H1 (cell line): ENCODE measurements at regions not wholly inside any gene's neighbourhood (a gene's known extent, or its start where the extent isn't known, plus 50 kb on each side); places are given as distances from the start of the nearest gene placed in this dataset.
"Not testable (repeated sequence)": the region's sequence is repeated elsewhere in the genome, so short reads cannot be mapped to it uniquely, and the experiment has no call there.

Experiments
- CTCF ChIA-PET: fragments of 300-600 bp; sonication (Branson Sonifier 250); formaldehyde crosslinking; loops from one replicate; lab custom pipeline; 2021; ENCODE audit not compliant: partially characterized antibody; lab: Charles Lee
- POLR2A ChIA-PET: fragments of 300-600 bp; sonication (Branson Sonifier 250); formaldehyde crosslinking; loops from one replicate; lab custom pipeline; 2021; ENCODE audit warnings: inconsistent platforms; ENCODE audit not compliant: partially characterized antibody; lab: Charles Lee
- DNase-seq, 2 experiments: peaks; one replicate each; pipeline versions ENCODE4 v3.0.0 to v3.0.0-alpha.2; 2010 to 2022; ENCODE audit warnings: low spot score in 2 of 2, low read depth in 1 of 2, mixed read lengths in 1 of 2
- FAIRE-seq: peaks from 2 replicates; lab custom pipeline; 2011; peaks lifted over from hg19 to GRCh38; lab: Jason Lieb, UNC
- H2AFZ ChIP-seq: 2 replicates; pipeline ENCODE4 v1.8.1; 2012; ENCODE audit warnings: low read length, inconsistent platforms
- H2AK5ac ChIP-seq: 2 replicates; pipeline ENCODE4 v1.6.1; 2013; ENCODE audit warnings: low read depth, low read length
- H2BK120ac ChIP-seq: replicated peaks from 2 replicates; pipeline ENCODE3; 2013; ENCODE audit warnings: low read depth, low read length, inconsistent platforms
- H2BK12ac ChIP-seq: 2 replicates; pipeline ENCODE4 v1.6.1; 2013; ENCODE audit warnings: low read depth, low read length
- H2BK15ac ChIP-seq: 2 replicates; pipeline ENCODE4 v1.6.1; 2013; ENCODE audit warnings: low read length
- H2BK20ac ChIP-seq: 2 replicates; pipeline ENCODE4 v1.6.1; 2013; ENCODE audit warnings: low read length
- H2BK5ac ChIP-seq: 2 replicates; pipeline ENCODE4 v1.6.1; 2013; ENCODE audit warnings: low read depth, low read length
- H3K14ac ChIP-seq: 2 replicates; pipeline ENCODE4 v1.6.1; 2013; ENCODE audit warnings: inconsistent platforms; ENCODE audit not compliant: insufficient read length
- H3K18ac ChIP-seq: 2 replicates; pipeline ENCODE4 v1.6.1; 2013; ENCODE audit warnings: low read length; ENCODE audit errors: extremely low read depth
- H3K23ac ChIP-seq: 2 replicates; pipeline ENCODE4 v1.6.1; 2013; ENCODE audit warnings: inconsistent platforms; ENCODE audit not compliant: insufficient read length
- H3K23me2 ChIP-seq: 2 replicates; pipeline ENCODE4 v1.6.1; 2013; ENCODE audit warnings: low read depth, low read length
- H3K27ac ChIP-seq: 2 replicates; pipeline ENCODE4 v1.6.1; 2011; ENCODE audit warnings: low read depth, low read length, inconsistent platforms
- H3K27me3 ChIP-seq, 4 experiments: replicated peaks in 1 of 4; 1 replicate in 1 of 4; 2 replicates in 3 of 4; pipeline versions ENCODE4 v1.6.1 to v1.8.1; 2011 to 2013; ENCODE audit warnings: low read length in 3 of 4, mild to moderate bottlenecking in 3 of 4, inconsistent platforms in 2 of 4, mixed read lengths in 2 of 4, moderate library complexity in 1 of 4; ENCODE audit not compliant: control insufficient read depth in 3 of 4, insufficient read depth in 3 of 4; ENCODE audit errors: extremely low read depth in 1 of 4
- H3K36me3 ChIP-seq, 4 experiments: 2 replicates each; pipeline versions ENCODE4 v1.6.1 to v1.8.1; 2011 to 2013; ENCODE audit warnings: mild to moderate bottlenecking in 4 of 4, low read length in 3 of 4, moderate library complexity in 2 of 4, control low read depth in 1 of 4, inconsistent platforms in 1 of 4; ENCODE audit not compliant: insufficient read depth in 4 of 4, control insufficient read depth in 2 of 4
- H3K4ac ChIP-seq: replicated peaks from 2 replicates; pipeline ENCODE3; 2013; ENCODE audit warnings: low read length, low read depth, mixed read lengths, inconsistent platforms; ENCODE audit not compliant: insufficient read length
- H3K4me1 ChIP-seq, 4 experiments: replicated peaks in 1 of 4; 1 replicate in 1 of 4; 2 replicates in 3 of 4; pipeline versions ENCODE4 v1.6.1 to v1.8.1; 2011 to 2013; ENCODE audit warnings: low read length in 3 of 4, inconsistent platforms in 2 of 4, mixed read lengths in 1 of 4; ENCODE audit not compliant: insufficient read depth in 4 of 4, control insufficient read depth in 3 of 4
- H3K4me2 ChIP-seq, 2 experiments: 2 replicates each; pipeline versions ENCODE4 v1.6.1 to v1.8.1; 2011 to 2013; ENCODE audit warnings: low read depth in 2 of 2, low read length in 2 of 2, control low read depth in 1 of 2, inconsistent platforms in 1 of 2, mild to moderate bottlenecking in 1 of 2; ENCODE audit not compliant: insufficient read depth in 1 of 2
- H3K4me3 ChIP-seq, 4 experiments: fragments of 200-600, 300-600 bp in 1 of 4; sonication (generic), shearing (Covaris generic), sonication (Bioruptor Twin) in 1 of 4; 2 replicates each; pipeline versions ENCODE4 v1.5.1 to v1.8.1; 2011 to 2016; ENCODE audit warnings: low read length in 4 of 4, low read depth in 3 of 4, control low read depth in 2 of 4, inconsistent platforms in 2 of 4, mild to moderate bottlenecking in 2 of 4, mixed read lengths in 1 of 4, moderate library complexity in 1 of 4; ENCODE audit not compliant: insufficient read depth in 2 of 4; ENCODE audit errors: extremely low read depth in 1 of 4
- H3K56ac ChIP-seq: replicated peaks from 2 replicates; pipeline ENCODE3; 2013; ENCODE audit warnings: low read depth, mild to moderate bottlenecking, mixed read lengths, low read length, inconsistent platforms; ENCODE audit not compliant: insufficient read length
- H3K79me1 ChIP-seq: 2 replicates; pipeline ENCODE4 v1.6.1; 2013; ENCODE audit warnings: low read depth, low read length, control low read depth
- H3K79me2 ChIP-seq, 2 experiments: 2 replicates each; pipeline versions ENCODE4 v1.6.1 to v1.8.1; 2012 to 2013; ENCODE audit warnings: low read length in 2 of 2, mild to moderate bottlenecking in 2 of 2, inconsistent platforms in 1 of 2; ENCODE audit not compliant: insufficient read depth in 2 of 2, control insufficient read depth in 1 of 2
- H3K9ac ChIP-seq, 4 experiments: replicated peaks in 1 of 4; 1 replicate in 1 of 4; 2 replicates in 3 of 4; pipeline versions ENCODE4 v1.6.1 to v1.8.1; 2011 to 2013; ENCODE audit warnings: low read depth in 3 of 4, low read length in 3 of 4, control low read depth in 2 of 4, mild to moderate bottlenecking in 2 of 4, moderate library complexity in 2 of 4, inconsistent platforms in 1 of 4; ENCODE audit errors: extremely low read depth in 1 of 4
- H3K9me3 ChIP-seq, 2 experiments: 2 replicates each; pipeline versions ENCODE4 v1.6.1 to v1.8.1; 2012 to 2013; ENCODE audit warnings: mild to moderate bottlenecking in 2 of 2, moderate library complexity in 2 of 2, control low read depth in 1 of 2, inconsistent platforms in 1 of 2, low read depth in 1 of 2, low read length in 1 of 2, mixed read lengths in 1 of 2; ENCODE audit not compliant: insufficient read depth in 2 of 2
- H4K20me1 ChIP-seq, 2 experiments: replicated peaks in 1 of 2; 2 replicates each; pipeline versions ENCODE3 to v1.8.1; 2011 to 2013; ENCODE audit warnings: inconsistent platforms in 2 of 2, low read length in 2 of 2, mild to moderate bottlenecking in 1 of 2; ENCODE audit not compliant: insufficient read depth in 2 of 2, control insufficient read depth in 1 of 2
- H4K5ac ChIP-seq: 2 replicates; pipeline ENCODE4 v1.6.1; 2013; ENCODE audit warnings: low read length, low read depth, mixed read lengths, inconsistent platforms; ENCODE audit not compliant: insufficient read length
- H4K8ac ChIP-seq: 2 replicates; pipeline ENCODE4 v1.8.0; 2013; ENCODE audit warnings: mild to moderate bottlenecking, moderate library complexity, low read length, inconsistent platforms; ENCODE audit not compliant: insufficient read depth; ENCODE audit errors: extremely low read depth
- H4K91ac ChIP-seq: replicated peaks from 2 replicates; pipeline ENCODE3; 2013; ENCODE audit warnings: low read length, mixed read lengths, inconsistent platforms; ENCODE audit not compliant: insufficient read length
- CEBPB ChIP-seq: IDR thresholded peaks from 2 replicates; pipeline ENCODE4 v1.6.1; 2012; ENCODE audit warnings: low read depth, low read length
- GTF2F1 ChIP-seq: IDR thresholded peaks from 2 replicates; pipeline ENCODE4 v1.6.1; 2012; ENCODE audit warnings: low read depth, low read length, improper control_type of control experiment, borderline replicate concordance
- HDAC6 ChIP-seq: IDR thresholded peaks from one replicate; pipeline ENCODE4 v1.7.1; 2012; ENCODE audit warnings: low read depth, mild to moderate bottlenecking, inconsistent platforms, low read length, moderate library complexity
- RXRA ChIP-seq: IDR thresholded peaks from 2 replicates; pipeline ENCODE4 v1.6.1; 2011; ENCODE audit warnings: low read depth, mild to moderate bottlenecking, low read length, moderate library complexity; ENCODE audit not compliant: insufficient read depth
- SIRT6 ChIP-seq: IDR thresholded peaks from one replicate; pipeline ENCODE4 v1.7.1; 2012; ENCODE audit warnings: low read length, inconsistent platforms
- SIX5 ChIP-seq: IDR thresholded peaks from 2 replicates; pipeline ENCODE4 v1.6.1; 2011; ENCODE audit warnings: mild to moderate bottlenecking, low read depth, low read length
- ZNF274 ChIP-seq: IDR thresholded peaks from 2 replicates; pipeline ENCODE4 v1.7.0; 2012; ENCODE audit warnings: low read length, borderline replicate concordance; ENCODE audit errors: extremely low read depth
- WGBS, 2 experiments: shearing (Covaris generic) in 1 of 2; methylation state at CpG; one replicate each; pipeline versions ENCODE4 v1.1.6 to v1.1.7; 2013 to 2015; ENCODE audit warnings: low lambda C conversion rate in 2 of 2, mixed read lengths in 2 of 2, inconsistent platforms in 1 of 2, low coverage in 1 of 2, missing lambda C conversion rate in 1 of 2; ENCODE audit not compliant: insufficient replicate concordance in 2 of 2, insufficient coverage in 1 of 2, insufficient read length in 1 of 2; ENCODE audit errors: extremely low coverage in 1 of 2, missing lambda C conversion rate in 1 of 2; 5-methylcytosine and 5-hydroxymethylcytosine counted together

DNA sequence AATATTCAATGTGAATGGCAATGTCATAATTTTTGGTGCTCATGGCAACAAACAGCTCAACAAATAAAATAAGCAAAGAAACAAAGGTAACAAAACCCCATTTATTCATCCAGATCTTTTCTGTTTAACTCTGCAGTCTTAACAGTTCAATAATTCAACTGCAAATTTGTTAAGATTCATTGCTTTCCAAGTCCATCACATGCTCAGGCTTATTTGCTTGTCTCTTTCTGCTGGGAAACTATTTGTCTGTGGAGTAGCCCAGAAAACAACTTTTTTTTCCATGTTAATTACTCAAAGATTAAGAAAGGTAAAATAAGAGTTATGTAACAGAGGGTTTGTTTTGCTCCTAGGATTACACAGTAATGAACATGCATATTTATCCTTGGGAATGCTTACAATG is 92.6 kb upstream of the PNPT1 start:
- no peak overlapping the region for H3K56ac ChIP-seq

DNA sequence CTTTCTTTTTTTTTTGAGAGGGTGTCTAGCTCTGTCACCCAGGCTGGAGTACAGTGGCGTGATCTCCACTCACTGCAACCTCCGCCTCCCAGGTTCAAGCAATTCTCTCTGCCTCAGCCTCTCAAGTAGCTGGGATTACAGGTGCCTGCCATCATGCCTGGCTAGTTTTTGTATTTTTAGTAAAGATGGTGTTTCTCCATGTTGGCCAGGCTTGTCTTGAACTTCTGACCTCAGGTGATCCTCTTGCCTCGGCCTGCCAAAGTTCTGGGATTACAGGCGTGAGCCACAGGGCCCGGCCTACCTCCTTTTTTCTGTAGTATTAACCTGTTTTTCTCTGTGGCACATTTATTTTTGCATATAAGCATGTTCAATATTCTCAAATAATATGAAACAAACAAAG is 90.1 kb upstream of the PNPT1 start:
- H3K4me2 ChIP-seq, H3K27ac ChIP-seq, FAIRE-seq, H3K23me2 ChIP-seq, H3K9ac ChIP-seq, H2BK5ac ChIP-seq, H3K14ac ChIP-seq, H2AFZ ChIP-seq, H2BK15ac ChIP-seq, H2AK5ac ChIP-seq, H3K18ac ChIP-seq, H3K36me3 ChIP-seq, H4K91ac ChIP-seq, H3K79me1 ChIP-seq, H4K8ac ChIP-seq, H2BK120ac ChIP-seq, H2BK20ac ChIP-seq, H3K27me3 ChIP-seq, H4K5ac ChIP-seq, POLR2A ChIA-PET, DNase-seq, H3K4me1 ChIP-seq, H3K4me3 ChIP-seq, H2BK12ac ChIP-seq, H3K56ac ChIP-seq, H3K23ac ChIP-seq, H3K9me3 ChIP-seq, H3K4ac ChIP-seq, H3K79me2 ChIP-seq, CTCF ChIA-PET, H4K20me1 ChIP-seq: not testable (repeated sequence)
- 92% methylated on average over 5 of the region's 5 CpGs; no CpG with 5 or more reads in 1 of the 2 experiments for WGBS, 2 experiments

More for the DNA sequence above, 92.6 kb upstream of the PNPT1 start:
- no peak overlapping the region for H3K23ac ChIP-seq
- H4K20me1 ChIP-seq, result no peaks in the 10 kb centered on the region
- no peak overlapping the region for H3K4me2 ChIP-seq
- H2AK5ac ChIP-seq, result no peak overlapping the region
- ChIA-PET CTCF (no interaction called here), POLR2A (no interaction called here)
- H3K9me3 ChIP-seq, result no peaks in the 10 kb centered on the region
- no peak overlapping the region for H2BK20ac ChIP-seq
- DNase-seq (no peak), FAIRE-seq (no peak)
- H3K4me3 ChIP-seq, result no peak overlapping the region
- H4K91ac ChIP-seq, result no peak overlapping the region
- no peak overlapping the region for H4K8ac ChIP-seq
- H3K27ac ChIP-seq, result no peak overlapping the region
- H3K9ac ChIP-seq, result no peak overlapping the region
- no peaks in the 10 kb centered on the region for H3K23me2 ChIP-seq
- H2BK5ac ChIP-seq, result no peak overlapping the region
- no peak overlapping the region for H3K18ac ChIP-seq
- no peak overlapping the region for H2AFZ ChIP-seq
- H4K5ac ChIP-seq, result no peak overlapping the region
- H3K79me1 ChIP-seq, result no peaks in the 10 kb centered on the region
- no peaks in the 10 kb centered on the region for H3K79me2 ChIP-seq
- no peak overlapping the region for H2BK120ac ChIP-seq
- TF ChIP-seq RXRA (no peak), HDAC6 (no peak), ZNF274 (no peak), SIX5 (no peak), SIRT6 (no peak), CEBPB (no peak), GTF2F1 (no peak)
- H3K27me3 ChIP-seq, result no peaks in the 10 kb centered on the region
- no peak overlapping the region for H2BK15ac ChIP-seq
- H3K14ac ChIP-seq, result no peak overlapping the region
- no peaks in the 10 kb centered on the region for H3K36me3 ChIP-seq
- no peaks in the 10 kb centered on the region for H3K4me1 ChIP-seq
- H2BK12ac ChIP-seq, result no peak overlapping the region
- H3K4ac ChIP-seq, result no peak overlapping the region
